Left ventricle myocardium inferior (tissue), 1 donor: ENCODE measurements at regions not wholly inside any gene's neighbourhood (a gene's known extent, or its start where the extent isn't known, plus 50 kb on each side); places are given as distances from the start of the nearest gene placed in this dataset.

Experiments
- DNase-seq: peaks from one replicate; pipeline ENCODE4 v3.0.0-alpha.2; 2020
- H3K27ac ChIP-seq: fragments of 200-600 bp; replicated peaks from 2 replicates; pipeline ENCODE4 v1.8.0; 2021
- H3K27me3 ChIP-seq: fragments of 200-600 bp; 2 replicates; pipeline ENCODE4 v1.8.0; 2021; ENCODE audit warnings: low read depth
- H3K36me3 ChIP-seq: fragments of 200-600 bp; 2 replicates; pipeline ENCODE4 v1.8.0; 2021
- H3K4me1 ChIP-seq: fragments of 200-600 bp; 2 replicates; pipeline ENCODE4 v1.8.0; 2021
- H3K4me3 ChIP-seq: fragments of 200-600 bp; 2 replicates; pipeline ENCODE4 v1.8.0; 2021; ENCODE audit warnings: mild to moderate bottlenecking, moderate library complexity
- H3K9me3 ChIP-seq: fragments of 200-600 bp; replicated peaks from 2 replicates; pipeline ENCODE4 v1.8.0; 2021
- CTCF ChIP-seq: fragments of 200-600 bp; IDR thresholded peaks from 2 replicates; pipeline ENCODE4 v1.8.0; 2021; ENCODE audit warnings: antibody characterized with exemption, mild to moderate bottlenecking, borderline replicate concordance
- intact Hi-C: fragments of 100-400 bp; cut with micrococcal nuclease; formaldehyde crosslinking; loops from one replicate; pipeline ENCODE4 v1.11.0; 2022
- donor health status: DM: no; HTN: yes; CAD: no; lungs with severe emphysema.

GRCh38 chr6:119961450-119961849, 611.9 kb upstream of the MAN1A1 start:
- H3K27me3 ChIP-seq = no peaks in the 10 kb centered on the region
- no peak overlapping the region for H3K4me3 ChIP-seq
- H3K9me3 ChIP-seq = no peaks in the 10 kb centered on the region
- no peak overlapping the region for H3K27ac ChIP-seq
- no peak for DNase-seq
- H3K4me1 ChIP-seq = no peaks in the 10 kb centered on the region
- intact Hi-C loops = no loop called here
- no peaks in the 10 kb centered on the region for H3K36me3 ChIP-seq
- TF ChIP-seq CTCF = no peak

- intact Hi-C loops = no loop called here
- H3K4me3 ChIP-seq = no peak overlapping the region
Observed at GRCh38 chr6:119960456-119960855, 610.9 kb upstream of the MAN1A1 start.

GRCh38 chr6:119960036-119960435, 610.5 kb upstream of the MAN1A1 start:
- no peaks in the 10 kb centered on the region for H3K36me3 ChIP-seq
- TF ChIP-seq CTCF = no peak
- H3K27ac ChIP-seq = no peak overlapping the region
- DNase-seq = no peak
- no peak overlapping the region for H3K4me3 ChIP-seq
- no peaks in the 10 kb centered on the region for H3K27me3 ChIP-seq
- intact Hi-C loops = no loop called here
- no peaks in the 10 kb centered on the region for H3K4me1 ChIP-seq
- no peaks in the 10 kb centered on the region for H3K9me3 ChIP-seq

More at GRCh38 chr6:119960456-119960855, 610.9 kb upstream of the MAN1A1 start:
- Histone ChIP-seq H3K27ac (no peak overlapping the region), H3K9me3 (no peaks in the 10 kb centered on the region), H3K36me3 (no peaks in the 10 kb centered on the region), H3K27me3 (no peaks in the 10 kb centered on the region), H3K4me1 (no peaks in the 10 kb centered on the region)
- DNase-seq = no peak
- no peak for TF ChIP-seq CTCF

- no peak overlapping the region for H3K27ac ChIP-seq
- no peak for TF ChIP-seq CTCF
- intact Hi-C loops = no loop called here
- no peak for DNase-seq
- no peaks in the 10 kb centered on the region for H3K36me3 ChIP-seq
- no peaks in the 10 kb centered on the region for H3K4me1 ChIP-seq
- H3K9me3 ChIP-seq = no peaks in the 10 kb centered on the region
- no peak overlapping the region for H3K4me3 ChIP-seq
- no peaks in the 10 kb centered on the region for H3K27me3 ChIP-seq
Observed at GRCh38 chr6:119957195-119957594, 607.6 kb upstream of the MAN1A1 start.

- no peaks in the 10 kb centered on the region for H3K27me3 ChIP-seq
- no peak overlapping the region for H3K4me3 ChIP-seq
- intact Hi-C loops = no loop called here
- no peaks in the 10 kb centered on the region for H3K36me3 ChIP-seq
- no peak overlapping the region for H3K27ac ChIP-seq
- H3K9me3 ChIP-seq = peaks cover 6% of the 10 kb centered on the region
- no peaks in the 10 kb centered on the region for H3K4me1 ChIP-seq
- TF ChIP-seq CTCF = no peak
- no peak for DNase-seq
Observed at GRCh38 chr6:119952696-119953095, 603.1 kb upstream of the MAN1A1 start.

- H3K27ac ChIP-seq = no peak overlapping the region
- DNase-seq = no peak
- no peaks in the 10 kb centered on the region for H3K36me3 ChIP-seq
- H3K27me3 ChIP-seq = no peaks in the 10 kb centered on the region
- intact Hi-C loops = no loop called here
- H3K9me3 ChIP-seq = peaks cover 6% of the 10 kb centered on the region
- no peaks in the 10 kb centered on the region for H3K4me1 ChIP-seq
- TF ChIP-seq CTCF = no peak
- H3K4me3 ChIP-seq = no peak overlapping the region
Observed at GRCh38 chr6:119950681-119951080, 601.1 kb upstream of the MAN1A1 start.
